ENCODE measurements at regions not wholly inside any gene's neighbourhood (a gene's known extent, or its start where the extent isn't known, plus 50 kb on each side); places are given as distances from the start of the nearest gene placed in this dataset.
A peak's percentile ranks its signal among the peaks of the same experiment; 100 is the strongest.
"Not testable (repeated sequence)": the region's sequence is repeated elsewhere in the genome, so short reads cannot be mapped to it uniquely, and the experiment has no call there.

- DNase-seq (ENCODE audit: low read depth in 3 of 3): not testable (repeated sequence)
Observed at GRCh38 chr1:149157409-149157808, 54.1 kb upstream of the NBPF9 start.

GRCh38 chr1:149158308-149158707 is 55.0 kb upstream of the NBPF9 start:
- not testable (repeated sequence) for DNase-seq (ENCODE audit: low read depth in 3 of 3)

- not testable (repeated sequence) for DNase-seq (ENCODE audit: low read depth in 3 of 3)
Observed at GRCh38 chr1:149163063-149163444, 59.7 kb upstream of the NBPF9 start.

- not testable (repeated sequence) for DNase-seq (ENCODE audit: low read depth in 3 of 3)
Observed at GRCh38 chr1:149174765-149175164, 71.4 kb upstream of the NBPF9 start.

- not testable (repeated sequence) for DNase-seq (ENCODE audit: low read depth in 3 of 3)
Observed at GRCh38 chr1:149175812-149176211, 72.5 kb upstream of the NBPF9 start.

GRCh38 chr1:149176453-149177316 is 73.3 kb upstream of the NBPF9 start:
- DNase-seq (ENCODE audit: low read depth in 3 of 3): peak; percentile 27 to 45 (median 28)

GRCh38 chr1:149190742-149191141 is 87.4 kb upstream of the NBPF9 start:
- DNase-seq (ENCODE audit: low read depth in 3 of 3): not testable (repeated sequence)

GRCh38 chr1:149196651-149197050 is 93.3 kb upstream of the NBPF9 start:
- DNase-seq (ENCODE audit: low read depth in 3 of 3): not testable (repeated sequence)

GRCh38 chr1:149200567-149200966 is 97.2 kb upstream of the NBPF9 start:
- not testable (repeated sequence) for DNase-seq (ENCODE audit: low read depth in 3 of 3)

- not testable (repeated sequence) for DNase-seq (ENCODE audit: low read depth in 3 of 3)
Observed at GRCh38 chr1:149202283-149202682, 98.9 kb upstream of the NBPF9 start.

- not testable (repeated sequence) for DNase-seq (ENCODE audit: low read depth in 3 of 3)
Observed at GRCh38 chr1:149204396-149204795, 101.0 kb upstream of the NBPF9 start.

- not testable (repeated sequence) for DNase-seq (ENCODE audit: low read depth in 3 of 3)
Observed at GRCh38 chr1:149208836-149209235, 105.5 kb upstream of the NBPF9 start.

GRCh38 chr1:149211757-149212420 is 108.5 kb upstream of the NBPF9 start:
- DNase-seq (ENCODE audit: low read depth in 3 of 3): not testable (repeated sequence)

- not testable (repeated sequence) for DNase-seq (ENCODE audit: low read depth in 3 of 3)
Observed at GRCh38 chr1:149212946-149213345, 109.6 kb upstream of the NBPF9 start.

GRCh38 chr1:149213673-149214072 is 110.3 kb upstream of the NBPF9 start:
- DNase-seq (ENCODE audit: low read depth in 3 of 3): not testable (repeated sequence)

GRCh38 chr1:149218080-149218988 is 115.0 kb upstream of the NBPF9 start:
- DNase-seq (ENCODE audit: low read depth in 3 of 3): not testable (repeated sequence)

GRCh38 chr1:149219539-149219938 is 116.2 kb upstream of the NBPF9 start:
- DNase-seq (ENCODE audit: low read depth in 3 of 3): not testable (repeated sequence)

GRCh38 chr1:149220463-149221074 is 117.2 kb upstream of the NBPF9 start:
- not testable (repeated sequence) for DNase-seq (ENCODE audit: low read depth in 3 of 3)

GRCh38 chr1:149227933-149228665 is 124.7 kb upstream of the NBPF9 start:
- DNase-seq (ENCODE audit: low read depth in 3 of 3): not testable (repeated sequence)

All from stimulated activated CD4-positive, alpha-beta T cell treated with anti-CD3 and anti-CD28 coated beads, TNF-alpha, amount 100 ng/mL, for 24 hours (primary cell).